SKM-1 (cell line): ENCODE measurements at regions not wholly inside any gene's neighbourhood (a gene's known extent, or its start where the extent isn't known, plus 50 kb on each side); places are given as distances from the start of the nearest gene placed in this dataset.

Source experiments
- DNase-seq: peaks from one replicate; lab custom pipeline; 2025; ENCODE audit not compliant: unreplicated experiment; lab: John Stamatoyannopoulos, UW

GRCh38 chr1:232263452-232263851 lies 366.5 kb downstream of the SIPA1L2 start:
- no peak for DNase-seq

GRCh38 chr1:232262991-232263390 lies 366.9 kb downstream of the SIPA1L2 start:
- no peak for DNase-seq

GRCh38 chr1:232260861-232261260 lies 369.1 kb downstream of the SIPA1L2 start:
- DNase-seq = no peak

GRCh38 chr1:232260045-232260444 lies 369.9 kb downstream of the SIPA1L2 start:
- no peak for DNase-seq

GRCh38 chr1:232259333-232259732 lies 370.6 kb downstream of the SIPA1L2 start:
- DNase-seq = no peak

- no peak for DNase-seq
Observed at GRCh38 chr1:232252546-232253118, 377.3 kb downstream of the SIPA1L2 start.

GRCh38 chr1:232250838-232251237 lies 379.1 kb downstream of the SIPA1L2 start:
- no peak for DNase-seq

GRCh38 chr1:232249861-232250777 lies 379.8 kb downstream of the SIPA1L2 start:
- no peak for DNase-seq

- no peak for DNase-seq
Observed at GRCh38 chr1:232249339-232249738, 380.6 kb downstream of the SIPA1L2 start.

- no peak for DNase-seq
Observed at GRCh38 chr1:232248276-232248820, 381.6 kb downstream of the SIPA1L2 start.

GRCh38 chr1:232247669-232248068 lies 382.3 kb downstream of the SIPA1L2 start:
- no peak for DNase-seq

- no peak for DNase-seq
Observed at GRCh38 chr1:232244426-232244825, 385.5 kb downstream of the SIPA1L2 start.

GRCh38 chr1:232239998-232240397 lies 389.9 kb downstream of the SIPA1L2 start:
- DNase-seq = no peak

GRCh38 chr1:232239522-232239921 lies 390.4 kb downstream of the SIPA1L2 start:
- no peak for DNase-seq

GRCh38 chr1:232238009-232238408 lies 391.9 kb downstream of the SIPA1L2 start:
- DNase-seq = no peak

- no peak for DNase-seq
Observed at GRCh38 chr1:232227306-232227705, 402.6 kb downstream of the SIPA1L2 start.

GRCh38 chr1:232226197-232226712 lies 403.7 kb downstream of the SIPA1L2 start:
- no peak for DNase-seq

GRCh38 chr1:232225336-232226131 lies 404.4 kb downstream of the SIPA1L2 start:
- no peak for DNase-seq

GRCh38 chr1:232223887-232224286 lies 406.0 kb downstream of the SIPA1L2 start:
- DNase-seq = no peak

- DNase-seq = no peak
Observed at GRCh38 chr1:232223183-232223708, 406.7 kb downstream of the SIPA1L2 start.

- DNase-seq = no peak
Observed at GRCh38 chr1:232222614-232223013, 407.3 kb downstream of the SIPA1L2 start.
